A673 (cell line): ENCODE measurements at regions not wholly inside any gene's neighbourhood (a gene's known extent, or its start where the extent isn't known, plus 50 kb on each side); places are given as distances from the start of the nearest gene placed in this dataset.

ENCODE experiments used
- BruUV-seq: library from RNA; stranded (reverse); fragments of 400-500 nt; replicated peaks from 2 replicates; lab custom pipeline; 2021; lab: Mats Ljungman, UMichigan
- CTCF ChIA-PET: fragments of 300-600 bp; sonication (Branson Sonifier 250); formaldehyde crosslinking; loops from one replicate; lab custom pipeline; 2022; ENCODE audit warnings: antibody characterized with exemption; lab: Charles Lee
- POLR2A ChIA-PET: fragments of 300-600 bp; sonication (Branson Sonifier 250); formaldehyde crosslinking; loops from one replicate; lab custom pipeline; 2022; ENCODE audit warnings: antibody characterized with exemption; ENCODE audit not compliant: low non-redundant PET; lab: Charles Lee
- DNase-seq: peaks from one replicate; pipeline ENCODE4 v3.0.0-alpha.2; 2015; ENCODE audit warnings: low spot score
- H3K27ac ChIP-seq: fragments of 200-600 bp; sonication (generic); 2 replicates; pipeline ENCODE4 v1.5.1; 2016; ENCODE audit warnings: mixed run types, low read depth, mild to moderate bottlenecking, mixed read lengths, antibody characterized with exemption, low read length; ENCODE audit not compliant: poor library complexity, severe bottlenecking
- H3K27me3 ChIP-seq: fragments of 200-600 bp; sonication (generic); replicated peaks from 2 replicates; pipeline ENCODE4 v1.6.1; 2017; ENCODE audit warnings: mixed run types, low read depth, mild to moderate bottlenecking, mixed read lengths, antibody characterized with exemption, low read length; ENCODE audit not compliant: insufficient read depth, poor library complexity
- H3K36me3 ChIP-seq: fragments of 200-600 bp; sonication (generic); 2 replicates; pipeline ENCODE4 v1.6.1; 2016; ENCODE audit warnings: mixed run types, mild to moderate bottlenecking, mixed read lengths, antibody characterized with exemption, low read length; ENCODE audit not compliant: insufficient read depth, poor library complexity, severe bottlenecking
- H3K4me1 ChIP-seq: fragments of 200-600 bp; sonication (generic); 2 replicates; pipeline ENCODE4 v1.6.1; 2017; ENCODE audit warnings: mixed run types, mild to moderate bottlenecking, mixed read lengths, antibody characterized with exemption, low read length; ENCODE audit not compliant: insufficient read depth, poor library complexity, severe bottlenecking
- H3K4me3 ChIP-seq: fragments of 200-600 bp; sonication (generic); 2 replicates; pipeline ENCODE4 v1.5.1; 2016; ENCODE audit warnings: low read depth, mixed run types, mild to moderate bottlenecking, mixed read lengths, low read length; ENCODE audit not compliant: poor library complexity, severe bottlenecking
- H3K9me3 ChIP-seq: fragments of 200-600 bp; sonication (generic); 2 replicates; pipeline ENCODE4 v1.6.1; 2016; ENCODE audit warnings: mixed run types, low read depth, mild to moderate bottlenecking, mixed read lengths, antibody characterized with exemption, low read length; ENCODE audit not compliant: poor library complexity, severe bottlenecking
- EZH2 ChIP-seq: fragments of 200-600 bp; sonication (generic); IDR thresholded peaks from 2 replicates; pipeline ENCODE4 v1.6.1; 2017; ENCODE audit warnings: borderline replicate concordance, low read depth, mild to moderate bottlenecking, mixed read lengths, antibody characterized with exemption, low read length; ENCODE audit not compliant: poor library complexity, severe bottlenecking
- intact Hi-C: fragments of 100-400 bp; cut with micrococcal nuclease; formaldehyde crosslinking; loops from one replicate; pipeline ENCODE4 v1.10.0; 2022; ENCODE audit not compliant: unreplicated experiment
- TF ChIP-seq, protein P1 (sequence below): fragments of 300-800, 200-600 bp; sonication (generic); conservative IDR thresholded peaks from 2 replicates; pipeline ENCODE4 v1.5.1; 2017; ENCODE audit warnings: low read depth, mild to moderate bottlenecking, antibody characterized with exemption, low read length, moderate library complexity, mixed read lengths

- POLR2A ChIA-PET: no interaction called here
- Histone ChIP-seq H3K27me3 (no peaks in the 10 kb centered on the region), H3K36me3 (no peaks in the 10 kb centered on the region), H3K27ac (no peak overlapping the region), H3K9me3 (no peaks in the 10 kb centered on the region), H3K4me1 (no peaks in the 10 kb centered on the region), H3K4me3 (no peak overlapping the region)
- DNase-seq: no peak
- TF ChIP-seq EZH2: no peak
- TF ChIP-seq, protein P1, sequence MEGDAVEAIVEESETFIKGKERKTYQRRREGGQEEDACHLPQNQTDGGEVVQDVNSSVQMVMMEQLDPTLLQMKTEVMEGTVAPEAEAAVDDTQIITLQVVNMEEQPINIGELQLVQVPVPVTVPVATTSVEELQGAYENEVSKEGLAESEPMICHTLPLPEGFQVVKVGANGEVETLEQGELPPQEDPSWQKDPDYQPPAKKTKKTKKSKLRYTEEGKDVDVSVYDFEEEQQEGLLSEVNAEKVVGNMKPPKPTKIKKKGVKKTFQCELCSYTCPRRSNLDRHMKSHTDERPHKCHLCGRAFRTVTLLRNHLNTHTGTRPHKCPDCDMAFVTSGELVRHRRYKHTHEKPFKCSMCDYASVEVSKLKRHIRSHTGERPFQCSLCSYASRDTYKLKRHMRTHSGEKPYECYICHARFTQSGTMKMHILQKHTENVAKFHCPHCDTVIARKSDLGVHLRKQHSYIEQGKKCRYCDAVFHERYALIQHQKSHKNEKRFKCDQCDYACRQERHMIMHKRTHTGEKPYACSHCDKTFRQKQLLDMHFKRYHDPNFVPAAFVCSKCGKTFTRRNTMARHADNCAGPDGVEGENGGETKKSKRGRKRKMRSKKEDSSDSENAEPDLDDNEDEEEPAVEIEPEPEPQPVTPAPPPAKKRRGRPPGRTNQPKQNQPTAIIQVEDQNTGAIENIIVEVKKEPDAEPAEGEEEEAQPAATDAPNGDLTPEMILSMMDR: no peak
- intact Hi-C loops: no loop called here
- BruUV-seq: no TSS peak
- CTCF ChIA-PET: no interaction called here
Measured at GRCh38 chr1:73756817-73757216, 441.2 kb downstream of the LRRIQ3 start.

- intact Hi-C loops: no loop called here
- TF ChIP-seq, protein P1: no peak
- TF ChIP-seq EZH2: no peak
- H3K4me3 ChIP-seq: no peak overlapping the region
- no TSS peak for BruUV-seq
- H3K36me3 ChIP-seq: no peaks in the 10 kb centered on the region
- POLR2A ChIA-PET: no interaction called here
- H3K27me3 ChIP-seq: no peaks in the 10 kb centered on the region
- no peak overlapping the region for H3K27ac ChIP-seq
- CTCF ChIA-PET: no interaction called here
- H3K4me1 ChIP-seq: no peaks in the 10 kb centered on the region
- no peaks in the 10 kb centered on the region for H3K9me3 ChIP-seq
- DNase-seq: no peak
Measured at GRCh38 chr1:73755649-73756048, 442.3 kb downstream of the LRRIQ3 start.

- TF ChIP-seq, protein P1: no peak
- TF ChIP-seq EZH2: no peak
- H3K27ac ChIP-seq: no peak overlapping the region
- ChIA-PET POLR2A (no interaction called here), CTCF (no interaction called here)
- peaks cover 5% of the 10 kb centered on the region for H3K4me1 ChIP-seq
- no peaks in the 10 kb centered on the region for H3K27me3 ChIP-seq
- DNase-seq: no peak
- H3K4me3 ChIP-seq: no peak overlapping the region
- H3K36me3 ChIP-seq: no peaks in the 10 kb centered on the region
- no peaks in the 10 kb centered on the region for H3K9me3 ChIP-seq
- intact Hi-C loops: no loop called here
- BruUV-seq: no TSS peak
Measured at GRCh38 chr1:73749996-73750395, 448.0 kb downstream of the LRRIQ3 start.
